ENCODE measurements at regions not wholly inside any gene's neighbourhood (a gene's known extent, or its start where the extent isn't known, plus 50 kb on each side); places are given as distances from the start of the nearest gene placed in this dataset.
A peak's percentile ranks its signal among the peaks of the same experiment; 100 is the strongest.

DNA sequence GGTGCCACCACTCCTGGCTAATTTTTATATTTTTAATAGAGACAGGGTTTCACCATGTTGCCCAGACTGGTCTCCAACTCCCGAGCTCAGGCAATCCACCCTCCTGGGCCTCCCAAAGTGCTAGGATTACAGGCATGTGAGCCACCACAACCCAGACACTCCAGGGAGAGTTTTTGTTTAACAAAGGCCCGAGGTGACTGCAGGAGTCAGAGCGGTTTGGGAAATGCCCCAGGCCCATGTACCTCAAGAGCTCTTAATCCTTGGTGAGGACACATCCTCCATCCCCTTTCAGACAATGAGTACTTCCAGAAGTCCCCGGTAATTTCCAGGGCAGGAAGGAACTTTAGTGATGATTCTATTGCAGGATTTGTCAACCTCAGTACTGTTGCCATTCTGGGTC, 176.0 kb downstream of the ESRRB start:
- no peak for DNase-seq (ENCODE audit: low read depth, low spot score)

DNA sequence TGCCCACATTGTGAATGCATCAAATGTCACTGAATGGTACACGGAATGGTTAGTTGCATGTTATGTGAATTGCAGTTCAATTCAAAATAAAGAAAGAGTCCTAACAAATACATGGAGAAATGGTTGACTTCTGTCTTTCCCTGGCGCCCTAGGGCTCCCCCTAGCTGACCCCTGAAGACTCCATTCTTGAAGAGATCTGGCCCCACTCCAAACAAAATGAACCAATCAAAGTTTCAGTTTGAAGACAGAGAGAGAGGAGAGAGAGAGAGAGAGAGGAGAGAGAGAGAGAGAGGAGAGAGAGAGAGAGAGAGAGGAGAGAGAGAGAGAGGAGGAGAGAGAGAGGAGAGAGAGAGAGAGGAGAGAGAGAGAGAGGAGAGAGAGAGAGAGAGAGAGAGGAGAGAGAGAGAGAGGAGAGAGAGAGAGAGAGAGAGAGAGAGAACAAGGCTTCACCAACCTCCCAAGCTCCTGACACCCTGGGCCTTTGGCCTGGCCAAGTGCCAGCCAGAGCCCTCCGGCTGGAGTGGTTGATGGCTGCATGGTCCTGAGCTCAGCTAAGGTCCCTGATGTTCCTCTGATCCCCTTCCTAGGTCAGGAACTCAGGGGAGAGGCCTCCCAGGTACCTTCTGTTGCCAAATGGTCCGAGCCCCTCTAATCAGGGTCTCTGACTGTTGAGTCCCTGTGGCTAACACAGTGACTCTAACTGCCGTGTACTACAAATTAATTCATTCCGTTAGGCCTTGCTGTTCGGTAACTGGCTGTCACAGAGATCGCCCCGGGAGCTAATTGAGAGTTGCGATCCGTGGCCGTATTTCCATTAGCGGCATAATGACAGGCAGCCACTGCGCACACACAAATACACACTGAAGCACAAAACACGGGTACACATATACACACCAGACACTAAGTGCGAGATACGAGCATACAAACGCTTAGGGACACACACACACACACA, 188.8 kb downstream of the ESRRB start:
- no peak for DNase-seq (ENCODE audit: low read depth, low spot score)

DNA sequence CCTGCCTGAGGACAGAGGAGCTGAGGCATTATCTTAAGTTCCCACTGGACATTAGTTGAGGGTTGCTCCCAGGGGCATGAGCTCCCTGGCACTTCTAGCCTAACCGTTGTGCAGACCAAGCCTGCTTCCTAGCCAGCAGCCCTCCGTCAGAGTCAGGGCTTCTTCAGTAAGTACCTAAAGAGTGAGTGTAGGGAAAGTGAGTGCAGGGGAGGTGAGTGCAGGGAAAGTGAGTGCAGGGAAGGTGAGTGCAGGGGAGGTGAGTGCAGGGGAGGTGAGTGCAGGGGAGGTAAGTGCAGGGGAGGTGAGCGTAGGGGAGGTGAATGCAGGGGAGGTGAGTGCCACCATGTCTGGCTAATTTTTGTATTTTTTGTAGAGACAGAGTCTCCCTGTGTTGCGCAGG, 190.5 kb downstream of the ESRRB start:
- no peak for DNase-seq (ENCODE audit: low read depth, low spot score)

DNA sequence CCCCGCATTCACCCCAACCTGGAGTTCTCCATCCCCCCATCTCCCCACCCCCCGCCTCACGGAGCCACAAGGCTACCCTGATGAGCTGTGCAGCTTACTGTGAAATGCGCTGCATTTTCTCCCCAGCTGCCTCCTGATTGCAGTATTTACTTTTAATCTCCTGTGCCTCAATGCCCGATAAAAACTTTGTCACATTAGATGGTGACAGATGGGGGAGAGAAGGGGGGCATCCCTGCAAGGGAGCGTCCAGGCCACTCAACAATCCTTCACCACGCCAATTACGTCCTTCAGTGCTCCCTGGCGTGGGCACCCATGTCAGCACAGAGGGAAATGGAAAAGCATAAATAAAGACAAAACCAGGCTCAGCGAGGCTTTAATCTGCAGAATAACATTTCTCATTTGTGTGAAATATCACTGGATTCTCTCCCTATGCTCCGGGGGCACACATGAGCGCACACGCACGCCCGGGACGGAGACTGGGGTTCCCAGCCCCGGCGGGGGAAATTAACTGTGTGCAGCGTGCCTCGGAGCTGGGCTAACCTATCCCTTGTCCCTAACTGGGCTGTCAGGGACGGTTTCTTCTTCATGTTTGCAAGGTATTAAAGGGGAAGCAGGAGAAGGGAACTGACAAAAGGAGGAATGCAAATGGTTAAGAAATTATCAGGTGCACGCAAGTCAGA, 186.7 kb upstream of the VASH1 start:
- no peak for DNase-seq (ENCODE audit: low read depth, low spot score)

DNA sequence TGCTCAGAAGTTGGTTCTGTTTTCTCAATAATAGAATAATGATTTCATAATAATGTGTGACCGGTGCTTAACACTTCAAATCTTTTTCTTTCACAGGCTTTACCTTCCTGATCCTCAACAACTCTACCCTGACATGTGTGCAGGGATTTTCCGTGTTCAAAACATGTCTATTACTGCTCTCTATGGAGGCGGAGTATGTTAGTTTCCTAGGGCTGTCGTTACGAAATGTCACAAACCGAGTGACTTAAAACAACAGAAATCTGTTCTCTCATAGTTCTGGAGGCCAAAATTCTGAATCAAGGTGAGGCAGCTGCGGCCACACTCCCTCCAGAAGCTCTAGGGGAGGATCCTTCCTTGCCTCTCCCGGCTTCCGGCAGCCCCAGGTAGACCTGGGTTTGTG, 186.2 kb upstream of the VASH1 start:
- DNase-seq (ENCODE audit: low read depth, low spot score), result no peak

DNA sequence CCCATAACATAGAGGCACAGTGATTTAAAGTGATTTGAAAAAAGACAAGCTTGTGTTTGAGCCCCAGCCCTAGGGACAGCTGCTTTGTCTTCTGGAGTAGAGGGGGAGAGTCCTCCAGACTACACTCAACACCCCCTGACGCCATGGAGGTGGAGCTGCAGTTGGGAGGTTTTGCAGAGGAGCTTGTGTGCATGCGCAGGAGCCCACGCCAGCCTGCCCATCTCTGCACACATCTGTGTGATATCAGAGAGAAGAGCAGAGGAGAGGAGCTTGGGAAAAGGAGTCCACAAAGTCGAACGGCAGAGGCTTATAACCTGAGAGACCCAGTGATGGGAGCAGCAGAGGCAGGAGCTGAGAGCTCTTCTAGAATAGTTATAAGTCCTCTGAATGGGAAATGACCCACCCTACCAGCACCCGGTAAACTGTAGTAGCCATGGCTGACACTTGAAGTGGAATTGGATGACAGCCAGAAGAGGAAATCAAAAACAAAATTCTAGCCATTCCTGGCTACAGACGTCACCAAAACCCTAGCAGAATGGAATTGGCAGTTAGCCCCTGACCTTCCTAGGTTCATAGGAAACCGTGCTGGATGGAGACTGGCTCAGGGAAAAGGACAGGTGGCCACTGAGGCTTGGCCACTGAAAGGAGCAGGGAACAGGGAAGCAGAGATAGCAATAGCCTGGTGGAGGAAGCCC, 185.1 kb upstream of the VASH1 start:
- DNase-seq (ENCODE audit: low read depth, low spot score), result peak; percentile 74

DNA sequence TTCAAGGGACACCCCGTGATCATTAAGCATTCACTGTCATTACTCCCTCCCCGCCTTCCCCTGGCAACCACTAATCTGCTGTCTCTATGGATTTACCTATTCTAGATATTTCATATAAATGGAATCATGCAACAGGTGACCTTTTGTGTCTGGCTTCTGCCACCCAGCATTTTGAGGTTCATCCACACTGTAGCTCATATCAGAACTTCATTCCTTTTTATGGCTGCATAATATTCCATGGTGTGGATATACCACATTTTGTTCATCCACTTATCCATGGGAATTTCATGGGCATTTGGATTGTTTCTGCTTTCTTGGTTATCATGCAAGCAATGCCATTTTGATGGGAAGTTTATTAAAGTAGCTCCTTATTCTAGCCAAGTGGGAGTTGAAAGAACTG, 184.2 kb upstream of the VASH1 start:
- no peak for DNase-seq (ENCODE audit: low read depth, low spot score)

DNA sequence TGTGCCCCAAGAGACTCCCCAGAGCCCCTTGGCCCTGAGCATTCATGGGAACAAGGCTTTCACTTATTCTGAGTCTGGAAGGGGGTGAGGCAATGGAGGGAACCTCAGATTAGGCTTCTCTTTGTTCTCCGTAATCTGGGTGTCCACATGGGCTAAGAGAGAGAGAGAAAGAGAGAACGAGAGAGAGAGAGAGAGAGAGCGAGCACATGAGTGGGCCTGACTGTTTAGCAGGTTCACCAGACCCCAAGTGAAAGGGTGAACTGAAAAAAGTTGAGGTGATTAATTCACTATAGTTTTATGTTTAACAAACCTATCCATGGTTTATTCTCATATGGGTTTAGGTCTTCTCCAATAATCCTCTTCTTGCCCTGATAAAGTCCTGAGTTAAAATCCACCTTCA, 183.4 kb upstream of the VASH1 start:
- DNase-seq (ENCODE audit: low read depth, low spot score), result no peak

DNA sequence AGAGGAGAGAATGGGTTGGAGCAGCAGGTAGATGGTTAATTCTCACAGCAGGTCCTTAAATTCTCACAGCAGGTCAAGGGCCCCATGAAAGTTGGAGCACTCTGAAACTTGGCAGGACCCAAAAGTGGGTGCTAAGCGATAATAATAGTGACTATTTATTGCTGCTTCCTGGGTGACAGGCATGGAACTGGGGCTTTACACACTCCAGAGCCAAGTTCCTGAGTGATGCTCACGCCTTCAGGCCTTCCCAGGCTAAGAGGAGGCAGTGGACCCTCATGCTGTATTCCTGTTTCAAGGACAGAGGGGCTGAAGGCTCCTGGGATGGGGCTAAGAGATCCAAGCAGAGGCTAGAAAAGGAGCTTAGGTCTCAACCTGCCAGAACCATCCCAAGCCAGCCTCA, 180.9 kb upstream of the VASH1 start:
- no peak for DNase-seq (ENCODE audit: low read depth, low spot score)

DNA sequence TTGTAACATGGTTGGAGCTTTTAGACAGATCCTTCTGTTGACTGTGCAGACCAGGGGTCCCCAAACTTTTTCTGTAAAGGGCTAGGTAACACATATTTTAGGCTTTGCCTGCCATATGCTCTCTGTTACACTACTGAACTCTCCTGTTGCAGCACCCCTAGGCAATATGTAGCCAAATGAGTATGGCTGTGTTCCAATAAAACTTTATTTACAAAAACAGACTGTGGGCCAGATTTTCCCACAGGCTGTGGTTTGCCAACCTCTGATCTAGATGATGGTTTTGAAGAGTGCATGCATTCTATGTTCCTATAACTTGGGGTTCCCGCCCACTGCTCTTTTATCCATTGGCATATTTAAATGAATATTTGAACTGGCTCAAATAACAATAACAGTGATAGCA, 180.3 kb upstream of the VASH1 start:
- no peak for DNase-seq (ENCODE audit: low read depth, low spot score)

DNA sequence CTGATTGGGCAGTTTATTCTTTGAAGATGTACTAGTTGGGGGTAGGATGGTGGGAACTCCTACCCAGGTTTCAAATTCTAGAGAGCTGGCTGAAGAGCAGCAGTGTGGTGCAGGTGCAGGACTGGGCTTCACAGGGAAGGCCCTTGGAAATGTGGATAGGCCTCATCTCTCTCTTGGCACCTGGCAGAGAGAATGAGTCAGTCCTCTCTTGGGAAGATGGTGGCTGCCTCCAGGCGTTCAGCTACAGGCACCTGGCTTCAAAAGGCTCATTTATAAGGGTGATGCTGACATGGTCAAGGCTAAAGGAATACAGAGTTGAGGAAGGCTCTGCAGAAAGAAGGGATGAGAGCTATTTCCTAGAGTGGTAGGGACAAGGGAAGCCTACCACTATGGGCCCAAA, 179.7 kb upstream of the VASH1 start:
- DNase-seq (ENCODE audit: low read depth, low spot score), result no peak

DNA sequence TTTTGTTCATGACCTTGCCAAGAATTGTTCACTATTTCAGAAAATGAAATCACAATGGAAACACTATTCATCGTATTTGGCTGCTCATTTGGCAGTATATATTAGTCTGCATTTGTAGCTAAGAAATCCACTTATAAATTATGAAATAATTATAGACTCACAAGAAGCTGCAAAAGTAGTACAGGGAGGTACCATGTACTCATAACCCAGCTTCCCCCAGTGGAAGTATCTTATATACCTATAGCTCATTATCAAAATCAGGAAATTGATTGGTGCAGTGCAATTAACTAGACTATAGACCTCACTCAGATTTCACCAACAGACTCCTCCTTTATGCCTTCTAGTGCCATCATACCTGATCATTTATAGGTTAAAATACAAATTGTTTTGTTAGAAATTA, 178.8 kb upstream of the VASH1 start:
- no peak for DNase-seq (ENCODE audit: low read depth, low spot score)

DNA sequence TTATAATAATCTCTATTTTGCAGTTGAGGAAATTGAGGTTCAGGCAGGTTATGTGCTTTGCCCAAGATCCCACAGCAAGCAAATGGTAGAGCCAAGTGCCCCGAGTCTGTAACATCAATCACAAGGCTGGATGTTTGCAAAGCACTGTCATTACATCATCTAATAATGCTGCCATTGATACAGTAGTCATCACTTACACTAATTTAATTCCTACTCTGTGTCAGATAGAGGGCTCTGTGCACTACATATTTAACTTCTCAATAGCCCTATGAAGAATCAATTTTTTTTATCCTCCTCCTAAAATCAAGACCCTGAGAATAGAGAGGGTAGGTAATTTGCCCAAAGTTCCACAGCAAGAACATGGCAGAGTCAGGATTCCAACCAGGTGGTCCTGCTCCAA, 178.1 kb upstream of the VASH1 start:
- DNase-seq (ENCODE audit: low read depth, low spot score), result no peak

DNA sequence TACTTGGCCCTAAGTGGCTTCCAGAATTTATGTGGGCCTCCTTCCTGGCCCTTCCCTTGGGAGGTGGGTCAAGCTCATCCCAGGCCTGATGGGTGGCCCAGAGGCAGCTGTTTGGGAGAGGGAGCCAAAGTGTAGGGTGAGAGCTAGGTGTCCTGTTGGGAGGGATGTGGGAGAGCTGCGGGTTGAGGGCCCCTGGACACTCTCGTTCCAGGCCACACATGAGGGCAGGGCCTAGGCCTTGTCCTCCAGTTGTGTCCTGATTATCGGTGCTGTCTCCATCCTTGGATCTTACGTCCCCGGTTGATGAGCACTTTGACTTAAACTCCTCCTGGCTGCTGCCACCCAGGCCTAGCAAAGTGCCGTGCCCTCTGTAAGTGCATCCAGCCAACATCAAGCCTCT, 177.5 kb upstream of the VASH1 start:
- DNase-seq (ENCODE audit: low read depth, low spot score), result no peak

DNA sequence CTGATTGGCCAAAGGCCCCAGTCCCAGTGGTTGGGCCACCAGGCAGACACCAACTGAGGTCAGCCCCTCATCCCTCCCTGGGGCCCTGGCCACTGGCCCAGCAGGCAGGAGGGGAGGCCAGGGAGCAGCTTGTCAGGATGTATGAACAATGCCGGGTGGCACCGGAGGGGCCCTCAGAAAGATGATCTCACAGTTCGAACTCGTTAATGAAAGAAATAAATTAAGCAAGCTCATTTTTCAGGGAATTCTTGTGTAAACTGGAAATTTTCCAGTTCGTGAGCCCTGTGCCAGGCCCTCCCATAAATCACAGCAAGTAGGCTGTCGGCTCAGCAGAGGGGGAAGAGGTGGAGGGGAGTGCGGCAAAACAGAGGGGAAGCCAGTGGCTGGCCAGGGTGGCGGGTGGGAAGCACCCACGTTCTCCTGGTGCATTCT, 177.0 kb upstream of the VASH1 start:
- peak; percentile 90 for DNase-seq (ENCODE audit: low read depth, low spot score)

DNA sequence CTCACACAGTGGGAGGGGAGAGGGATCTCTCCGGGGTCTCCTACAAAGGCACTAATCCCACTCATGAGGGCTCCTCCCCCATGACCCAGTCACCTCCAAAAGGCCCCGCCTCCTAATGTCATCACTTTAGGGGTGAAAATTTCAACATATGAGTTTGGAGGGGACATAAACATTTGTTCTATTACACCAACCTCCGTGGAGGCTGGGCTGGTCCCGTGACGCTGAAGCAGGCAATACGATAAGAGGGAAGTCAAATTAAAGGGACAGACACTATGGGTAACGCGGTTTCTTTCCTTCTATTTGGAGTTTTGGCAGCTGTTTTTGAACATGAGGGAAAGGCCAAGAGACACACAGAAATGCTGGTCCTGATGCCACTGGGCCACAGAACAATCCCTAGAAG, 175.7 kb upstream of the VASH1 start:
- no peak for DNase-seq (ENCODE audit: low read depth, low spot score)

DNA sequence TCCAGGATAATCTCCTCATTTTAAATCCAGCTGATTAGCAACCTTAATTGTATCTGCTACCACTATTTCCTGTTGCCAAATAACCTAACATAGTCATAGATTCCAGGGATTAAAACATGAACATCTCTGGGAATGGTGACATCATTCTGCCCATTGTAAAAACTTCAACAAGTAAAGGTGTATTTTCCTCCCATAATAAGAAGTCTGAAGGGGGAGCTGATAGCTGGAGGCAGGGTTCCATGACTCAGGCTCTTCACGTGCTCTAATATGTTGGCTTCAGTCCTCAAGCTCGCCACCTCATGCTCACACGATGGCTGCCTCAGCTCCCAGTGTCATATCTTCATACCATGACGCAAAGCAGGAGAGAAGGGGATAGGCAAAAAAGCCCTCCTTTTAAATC, 172.0 kb upstream of the VASH1 start:
- DNase-seq (ENCODE audit: low read depth, low spot score), result no peak

DNA sequence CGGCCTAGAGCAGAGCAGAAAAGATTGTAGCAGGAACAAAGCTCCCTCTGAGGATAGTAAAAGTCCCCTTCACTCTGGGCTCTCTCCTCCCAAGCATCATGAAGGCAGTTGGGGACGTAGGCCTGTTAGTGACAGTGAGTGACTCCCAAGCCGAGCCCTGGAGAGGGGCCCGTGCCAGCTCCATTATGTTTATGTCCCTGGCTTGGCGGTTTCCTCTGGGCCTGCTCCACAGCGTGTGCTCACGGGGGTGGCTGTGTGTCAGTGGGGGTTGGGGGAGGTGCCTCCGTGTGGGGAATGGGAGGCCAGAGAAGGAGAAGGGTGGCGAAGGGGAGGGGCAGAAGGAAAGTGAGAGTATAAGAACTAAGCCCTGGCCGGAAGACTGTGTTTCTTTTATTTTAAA, 170.0 kb upstream of the VASH1 start:
- DNase-seq (ENCODE audit: low read depth, low spot score), result peak; percentile 62

DNA sequence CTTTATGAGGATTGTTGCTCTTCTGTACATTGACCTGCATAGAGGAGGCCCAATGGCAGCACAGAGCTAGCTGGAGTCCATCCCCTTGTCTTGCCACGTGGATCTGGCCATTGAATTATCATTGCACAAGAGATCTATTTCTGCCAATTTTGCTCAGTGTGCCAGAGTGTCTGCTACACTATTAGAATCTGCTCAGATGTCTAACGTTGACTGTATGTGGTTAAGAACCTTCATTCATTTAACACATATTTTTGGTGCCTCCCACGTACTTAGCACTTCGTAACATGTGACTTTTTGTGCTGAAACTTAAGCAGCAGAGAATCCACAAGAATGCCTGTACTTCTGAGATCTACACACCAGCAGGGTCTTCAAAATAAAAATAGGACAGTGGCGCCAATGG, 166.0 kb upstream of the VASH1 start:
- DNase-seq (ENCODE audit: low read depth, low spot score), result no peak

DNA sequence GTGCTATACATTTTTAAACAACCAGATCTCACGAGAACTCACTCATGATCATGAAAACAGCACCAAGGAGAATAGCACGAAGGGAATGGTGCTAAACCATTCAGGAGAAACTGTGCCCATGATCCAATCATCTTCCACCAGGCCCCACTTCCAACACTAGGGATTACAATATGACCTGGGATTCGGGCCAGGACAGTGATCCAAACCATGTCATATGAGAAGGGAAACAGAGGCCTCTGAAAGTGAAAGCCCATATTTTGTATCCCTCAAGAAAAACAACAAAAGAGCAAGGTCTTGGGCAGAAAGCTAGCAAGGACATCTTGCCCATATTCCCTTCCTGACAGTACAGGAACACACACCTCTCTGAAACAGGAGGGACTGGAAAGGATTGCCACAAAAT, 163.9 kb upstream of the VASH1 start:
- no peak for DNase-seq (ENCODE audit: low read depth, low spot score)

DNA sequence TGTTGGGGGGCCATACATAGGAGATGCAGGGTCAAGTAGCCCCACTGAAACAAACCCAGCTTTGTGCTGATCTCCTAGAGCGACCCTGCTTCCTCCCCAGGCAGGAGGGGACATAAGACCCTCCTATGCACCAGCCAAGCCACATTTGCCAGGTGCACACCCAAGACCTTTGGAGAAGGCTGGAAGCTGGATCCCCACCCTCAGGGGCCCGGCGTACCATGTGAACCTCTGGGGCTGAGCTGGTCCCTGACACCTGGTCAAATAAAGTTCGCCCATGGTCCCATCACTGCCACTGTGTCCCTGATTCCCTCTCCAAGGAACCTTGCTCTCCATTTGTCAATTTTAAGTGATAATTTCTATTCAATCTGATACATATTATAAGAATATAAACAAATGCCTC, 162.1 kb upstream of the VASH1 start:
- DNase-seq (ENCODE audit: low read depth, low spot score), result no peak

DNA sequence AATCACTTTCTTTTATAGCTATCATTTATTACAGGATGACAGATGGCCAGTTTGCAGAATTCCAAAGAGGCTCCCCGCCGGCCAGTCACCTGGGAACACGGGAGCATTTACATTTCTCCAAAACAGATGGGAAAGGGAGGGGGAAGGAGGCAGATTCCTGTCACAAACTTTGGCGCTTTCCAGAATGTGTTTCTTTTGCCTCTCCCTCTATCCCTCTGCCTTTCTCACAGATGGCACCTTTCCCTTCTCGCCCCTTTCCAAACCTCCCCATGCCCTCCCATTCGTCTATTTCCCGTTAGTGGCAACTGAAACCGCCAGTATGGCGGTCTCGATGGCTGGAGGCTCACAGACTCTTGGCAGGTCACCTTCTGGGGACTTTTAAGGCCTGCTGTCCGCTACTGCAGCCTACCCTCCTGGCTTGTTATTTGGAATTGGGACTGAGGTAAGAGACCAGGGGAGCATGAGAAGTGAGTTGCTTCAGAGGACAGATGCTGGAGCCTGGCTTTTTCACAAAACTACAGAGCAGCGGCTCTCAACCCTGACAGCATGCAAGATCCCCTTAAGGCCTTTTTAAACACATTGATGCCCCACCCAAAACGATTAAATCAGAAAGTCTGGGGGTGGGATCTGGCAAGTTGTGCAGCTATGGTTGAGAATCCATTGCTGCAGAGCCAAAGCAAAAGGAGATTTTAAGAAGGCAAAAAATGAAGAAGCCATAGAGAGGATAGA, 161.5 kb upstream of the VASH1 start:
- no peak for DNase-seq (ENCODE audit: low read depth, low spot score)

Measured in astrocyte of the hippocampus (primary cell).